Heart left ventricle (tissue), 13 donors: ENCODE measurements at regions not wholly inside any gene's neighbourhood (a gene's known extent, or its start where the extent isn't known, plus 50 kb on each side); places are given as distances from the start of the nearest gene placed in this dataset.

Experiments
- CTCF ChIP-seq, 12 donors: fragments of 200-600 bp; sonication (generic) in 4 of 12; IDR thresholded peaks; one replicate each; pipeline versions ENCODE4 v1.5.0 to v1.8.0; 2018 to 2022; ENCODE audit warnings: antibody characterized with exemption in 12 of 12, mild to moderate bottlenecking in 5 of 12
- POLR2A ChIP-seq, 2 donors: fragments of 450-650 bp; IDR thresholded peaks; one replicate each; pipeline ENCODE4 v1.6.1; 2017; ENCODE audit warnings: antibody characterized with exemption in 2 of 2, mild to moderate bottlenecking in 2 of 2, moderate library complexity in 2 of 2
- donor health status: ischemic (EF 13 %, LVEDD 7.1; RV severe dilation, severe dysfunction).
- donor health status: DM: no; HTN: yes; CAD: no.
- donor health status: DM: no; HTN: no; CAD: no.
- donor health status: ischemic (EF 25% LVEDD 6.9; RV normal size, moderate dysfunction).
- donor health status: ischemic (EF 25% LVEDD 5.7; RV mildly dilated, moderate dysfunction).
- donor health status: ischemic (EF 35%, LVEDD 5.7; RV mildly dilated, moderate dysfunction).
- donor health status: nonischemic (EF 11% LVEDD 7.7; RV severe dilation, severe dysfunction).
- donor health status: DM: yes; HTN: yes; CAD: no.
- donor health status: PGD.
- donor health status: ischemic (EF 29% LVEDD 5.4; RV normal size, mild dysfunction).
- donor health status: nonischemic (EF 23%, LVEDD 6.1; RV moderate dilation, normal function).

DNA sequence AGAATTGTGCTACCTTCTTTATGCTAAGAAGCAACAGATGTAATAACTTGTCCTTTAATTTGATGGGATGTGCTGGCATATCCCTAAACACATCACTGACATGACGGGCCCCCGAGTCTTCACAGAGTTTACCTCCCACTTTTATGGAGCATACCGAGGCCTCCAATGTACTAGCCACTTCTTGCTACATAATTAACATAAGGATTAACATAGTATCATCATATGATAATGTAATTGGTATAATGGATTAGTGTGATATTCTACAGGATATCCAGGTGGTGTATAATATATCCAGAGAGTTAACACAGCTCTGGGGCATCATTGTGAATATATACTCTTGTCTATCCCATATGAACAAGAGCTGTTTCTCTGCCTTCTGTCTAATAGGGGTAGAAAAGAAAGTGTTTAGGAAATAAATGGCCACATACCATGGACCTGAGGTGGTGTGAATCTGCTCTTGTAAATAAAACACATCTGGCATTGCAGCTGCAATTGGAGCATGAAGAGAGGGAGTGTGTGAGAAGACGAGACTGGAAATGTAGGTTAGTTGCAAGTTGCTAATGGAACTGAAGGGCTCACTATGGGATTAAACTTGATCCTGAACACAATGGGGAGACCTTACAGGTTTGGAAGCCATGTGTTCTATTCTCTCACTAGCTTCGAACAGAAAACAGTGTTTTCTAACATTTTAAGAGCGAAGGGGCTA is 102.3 kb downstream of the IYD start:
- no peak for TF ChIP-seq CTCF (IDR thresholded peaks at IDR 0.05)
- no peak for TF ChIP-seq POLR2A (IDR thresholded peaks at IDR 0.05)
